SH-SY5Y (cell line): ENCODE measurements at regions not wholly inside any gene's neighbourhood (a gene's known extent, or its start where the extent isn't known, plus 50 kb on each side); places are given as distances from the start of the nearest gene placed in this dataset.

Experiments used
- GATA2 ChIP-seq: IDR thresholded peaks from 2 replicates; pipeline ENCODE4 v1.6.1; 2011; ENCODE audit warnings: mild to moderate bottlenecking, low read depth, low read length
- GATA3 ChIP-seq: IDR thresholded peaks from 2 replicates; pipeline ENCODE4 v1.6.1; 2011; ENCODE audit warnings: low read depth, mild to moderate bottlenecking, low read length, moderate library complexity

GRCh38 chr2:51693640-51694039 lies 661.7 kb upstream of the NRXN1 start:
- no peak for TF ChIP-seq GATA3
- no peak for TF ChIP-seq GATA2

GRCh38 chr2:51681854-51682253 lies 649.9 kb upstream of the NRXN1 start:
- TF ChIP-seq GATA2 (no peak), GATA3 (no peak)

- TF ChIP-seq GATA3 (no peak), GATA2 (no peak)
Measured at GRCh38 chr2:51673628-51674027, 641.7 kb upstream of the NRXN1 start.

- TF ChIP-seq GATA3 (no peak), GATA2 (no peak)
Measured at GRCh38 chr2:51667679-51668078, 635.7 kb upstream of the NRXN1 start.

- TF ChIP-seq GATA3 (no peak), GATA2 (no peak)
Measured at GRCh38 chr2:51662187-51662586, 630.3 kb upstream of the NRXN1 start.

- no peak for TF ChIP-seq GATA2
- TF ChIP-seq GATA3: no peak
Measured at GRCh38 chr2:51657849-51658248, 625.9 kb upstream of the NRXN1 start.

GRCh38 chr2:51650769-51651168 lies 618.8 kb upstream of the NRXN1 start:
- TF ChIP-seq GATA2 (no peak), GATA3 (no peak)

- no peak for TF ChIP-seq GATA2
- no peak for TF ChIP-seq GATA3
Measured at GRCh38 chr2:51649366-51649765, 617.4 kb upstream of the NRXN1 start.

- TF ChIP-seq GATA2 (no peak), GATA3 (no peak)
Measured at GRCh38 chr2:51638811-51639210, 606.9 kb upstream of the NRXN1 start.

GRCh38 chr2:51633073-51633472 lies 601.1 kb upstream of the NRXN1 start:
- TF ChIP-seq GATA3: no peak
- no peak for TF ChIP-seq GATA2

- TF ChIP-seq GATA2 (no peak), GATA3 (no peak)
Measured at GRCh38 chr2:51629406-51629805, 597.5 kb upstream of the NRXN1 start.

GRCh38 chr2:51628917-51629316 lies 597.0 kb upstream of the NRXN1 start:
- TF ChIP-seq GATA3 (no peak), GATA2 (no peak)

GRCh38 chr2:51624995-51625394 lies 593.1 kb upstream of the NRXN1 start:
- TF ChIP-seq GATA3: no peak
- TF ChIP-seq GATA2: no peak

GRCh38 chr2:51620796-51621195 lies 588.9 kb upstream of the NRXN1 start:
- TF ChIP-seq GATA2: no peak
- TF ChIP-seq GATA3: no peak

GRCh38 chr2:51619961-51620360 lies 588.0 kb upstream of the NRXN1 start:
- TF ChIP-seq GATA2 (no peak), GATA3 (no peak)

GRCh38 chr2:51612387-51612786 lies 580.5 kb upstream of the NRXN1 start:
- no peak for TF ChIP-seq GATA2
- TF ChIP-seq GATA3: no peak

GRCh38 chr2:51601706-51602105 lies 569.8 kb upstream of the NRXN1 start:
- TF ChIP-seq GATA2: no peak
- no peak for TF ChIP-seq GATA3
